Body of pancreas (tissue), 4 donors: ENCODE measurements at regions not wholly inside any gene's neighbourhood (a gene's known extent, or its start where the extent isn't known, plus 50 kb on each side); places are given as distances from the start of the nearest gene placed in this dataset.

Experiments
- ATAC-seq: fragments of 150-250 bp; one replicate; pipeline ENCODE4 v1.9.1; 2016
- DNase-seq, 4 donors: peaks; one replicate each; pipeline ENCODE4 v3.0.0-alpha.2; 2019
- H3K27ac ChIP-seq, 4 donors: fragments of 200-600 bp; sonication (generic); 1 replicate in 3 of 4; 2 replicates in 1 of 4; pipeline versions ENCODE4 v1.5.1 to v1.6.1; 2016 to 2019; ENCODE audit warnings: mild to moderate bottlenecking in 1 of 4, mixed read lengths in 1 of 4, moderate library complexity in 1 of 4
- H3K27me3 ChIP-seq, 2 donors: fragments of 200-600 bp; sonication (generic); one replicate each; pipeline ENCODE4 v1.6.0; 2016; ENCODE audit warnings: mild to moderate bottlenecking in 1 of 2
- H3K36me3 ChIP-seq, 2 donors: fragments of 200-600 bp; sonication (generic); replicated peaks in 1 of 2; 2 replicates each; pipeline ENCODE4 v1.5.1; 2016; ENCODE audit warnings: low read depth in 2 of 2; ENCODE audit not compliant: insufficient read depth in 1 of 2
- H3K4me1 ChIP-seq: fragments of 200-600 bp; sonication (generic); one replicate; pipeline ENCODE4 v1.6.0; 2016
- H3K4me3 ChIP-seq, 2 donors: fragments of 200-600 bp; sonication (generic); 1 replicate in 1 of 2; 2 replicates in 1 of 2; pipeline ENCODE4 v1.5.1; 2016 to 2019
- H3K9me3 ChIP-seq, 3 donors: fragments of 200-600 bp; sonication (generic); 1 replicate in 2 of 3; 2 replicates in 1 of 3; pipeline ENCODE4 v1.5.1; 2016
- CTCF ChIP-seq, 7 experiments: fragments of 450-650 bp in 4 of 7; fragments of 200-600 bp in 3 of 7; sonication (generic) in 3 of 7; IDR thresholded peaks; one replicate each; pipeline ENCODE4 v1.5.1; 2016 to 2019; ENCODE audit warnings: antibody characterized with exemption in 7 of 7
- POLR2A ChIP-seq, 3 donors: fragments of 450-650 bp; IDR thresholded peaks; one replicate each; pipeline ENCODE4 v1.6.1; 2016; ENCODE audit warnings: antibody characterized with exemption in 3 of 3, mild to moderate bottlenecking in 2 of 3
- WGBS, 2 donors: methylation state at CpG; one replicate each; pipeline ENCODE4 v1.1.5; 2017; 5-methylcytosine and 5-hydroxymethylcytosine counted together
- intact Hi-C: fragments of 100-400 bp; cut with DNase I; formaldehyde crosslinking; loops from one replicate; pipeline ENCODE4 v1.15.1; 2023

GRCh38 chr6:141174932-141175331 is 957.8 kb upstream of the GJE1 start:
- H3K9me3 ChIP-seq = no peaks in the 10 kb centered on the region
- 78 to 91% methylated on average over 5 to 18 of the region's 18 CpGs for WGBS, 2 donors
- no peak for DNase-seq

GRCh38 chr6:141173529-141173928 is 959.2 kb upstream of the GJE1 start:
- no peak overlapping the region for H3K27ac ChIP-seq
- H3K9me3 ChIP-seq = no peaks in the 10 kb centered on the region
- DNase-seq (no peak), ATAC-seq (no peak)
- H3K27me3 ChIP-seq = no peaks in the 10 kb centered on the region
- H3K36me3 ChIP-seq = no peaks in the 10 kb centered on the region
- no peaks in the 10 kb centered on the region for H3K4me1 ChIP-seq
- TF ChIP-seq CTCF (IDR thresholded peaks at IDR 0.05) (no peak), POLR2A (IDR thresholded peaks at IDR 0.05) (no peak)
- H3K4me3 ChIP-seq = no peak overlapping the region
- intact Hi-C loops = no loop called here

More at GRCh38 chr6:141174932-141175331, 957.8 kb upstream of the GJE1 start:
- H3K4me3 ChIP-seq = no peak overlapping the region
- no peak overlapping the region for H3K27ac ChIP-seq
- no peaks in the 10 kb centered on the region for H3K27me3 ChIP-seq
- intact Hi-C loops = no loop called here
- H3K36me3 ChIP-seq = no peaks in the 10 kb centered on the region
- ATAC-seq = no peak
- H3K4me1 ChIP-seq = no peaks in the 10 kb centered on the region
- no peak for TF ChIP-seq POLR2A (IDR thresholded peaks at IDR 0.05)
- TF ChIP-seq CTCF (IDR thresholded peaks at IDR 0.05) = no peak

- no peak for TF ChIP-seq POLR2A (IDR thresholded peaks at IDR 0.05)
- TF ChIP-seq CTCF (IDR thresholded peaks at IDR 0.05) = no peak
- Histone ChIP-seq H3K4me3 (no peak overlapping the region), H3K4me1 (peaks cover 10% of the 10 kb centered on the region), H3K36me3 (no peaks in the 10 kb centered on the region), H3K9me3 (no peaks in the 10 kb centered on the region), H3K27ac (no peak overlapping the region), H3K27me3 (no peaks in the 10 kb centered on the region)
- 85 to 93% methylated on average over 1 of the region's 1 CpG for WGBS, 2 donors
- intact Hi-C loops = no loop called here
- no peak for ATAC-seq
- no peak for DNase-seq
These were observed 963.3 kb upstream of the GJE1 start for GRCh38 chr6:141169419-141169818.

DNA sequence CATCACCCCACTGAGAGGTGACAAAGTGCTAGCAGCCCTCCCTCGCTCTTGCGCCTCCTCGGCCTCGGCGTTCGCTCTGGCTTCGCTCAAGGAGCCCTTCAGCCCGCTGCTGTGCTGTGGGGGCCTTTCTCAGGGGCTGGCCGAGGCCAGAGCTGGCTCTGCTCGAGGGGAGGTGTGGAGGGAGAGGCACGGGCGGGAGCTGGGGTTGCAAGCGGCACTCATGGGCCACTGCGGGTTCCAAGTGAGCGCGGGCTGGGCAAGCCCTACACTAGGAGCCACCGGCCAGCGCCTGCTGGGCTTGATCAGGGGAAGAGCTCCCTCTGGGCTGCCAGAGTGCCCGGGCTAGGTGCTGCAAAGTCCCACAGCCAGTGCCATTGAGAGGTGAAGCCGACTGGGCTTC is 964.8 kb upstream of the GJE1 start:
- Histone ChIP-seq H3K27me3 (no peaks in the 10 kb centered on the region), H3K4me3 (no peak overlapping the region), H3K27ac (no peak overlapping the region), H3K36me3 (no peaks in the 10 kb centered on the region), H3K9me3 (no peaks in the 10 kb centered on the region), H3K4me1 (peaks cover 16% of the 10 kb centered on the region)
- TF ChIP-seq CTCF (IDR thresholded peaks at IDR 0.05) (no peak), POLR2A (IDR thresholded peaks at IDR 0.05) (no peak)
- intact Hi-C loops = no loop called here
- DNase-seq (no peak), ATAC-seq (no peak)
- WGBS, 2 donors = 88 to 93% methylated on average over 10 to 18 of the region's 20 CpGs

DNA sequence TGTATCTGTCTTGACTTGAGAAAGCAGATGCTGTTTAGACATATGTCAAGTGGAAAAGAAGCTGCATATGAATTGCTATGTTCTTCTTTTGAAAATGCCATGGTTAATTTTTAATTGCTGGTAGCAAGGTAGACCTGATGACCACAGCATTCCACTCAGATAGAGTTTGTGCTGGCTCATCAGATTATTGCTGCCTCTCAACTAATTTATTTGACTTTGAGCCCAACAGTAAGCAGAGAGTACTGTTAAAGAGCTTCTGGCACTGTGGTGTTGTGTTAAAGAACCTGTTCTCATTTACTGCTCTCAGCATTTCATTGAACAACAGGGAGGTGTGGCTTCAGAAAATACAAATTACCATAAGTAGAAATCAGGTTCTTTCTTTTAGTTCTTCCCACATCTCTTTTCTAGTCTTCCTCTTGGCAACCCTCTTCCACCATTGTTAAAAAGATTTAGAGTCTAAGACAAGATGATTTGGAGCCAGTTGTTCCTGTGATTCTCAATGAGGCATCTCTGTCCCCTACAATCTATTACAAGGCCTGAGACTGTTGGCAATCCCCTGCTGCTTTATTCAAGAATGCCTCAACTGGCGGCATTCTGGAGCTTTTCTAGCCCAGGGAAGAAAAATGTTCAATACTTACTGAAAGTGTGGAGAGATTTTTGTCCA is 967.6 kb upstream of the GJE1 start:
- DNase-seq (no peak), ATAC-seq (no peak)
- H3K36me3 ChIP-seq = no peaks in the 10 kb centered on the region
- intact Hi-C loops = no loop called here
- peaks cover 16% of the 10 kb centered on the region for H3K4me1 ChIP-seq
- no peak overlapping the region for H3K4me3 ChIP-seq
- no peaks in the 10 kb centered on the region for H3K9me3 ChIP-seq
- H3K27me3 ChIP-seq = no peaks in the 10 kb centered on the region
- TF ChIP-seq CTCF (IDR thresholded peaks at IDR 0.05) = no peak
- no peak for TF ChIP-seq POLR2A (IDR thresholded peaks at IDR 0.05)
- H3K27ac ChIP-seq = no peak overlapping the region
- 79 to 96% methylated on average over 1 of the region's 1 CpG for WGBS, 2 donors
